ENCODE measurements at regions not wholly inside any gene's neighbourhood (a gene's known extent, or its start where the extent isn't known, plus 50 kb on each side); places are given as distances from the start of the nearest gene placed in this dataset.
A peak's percentile ranks its signal among the peaks of the same experiment; 100 is the strongest.

DNA sequence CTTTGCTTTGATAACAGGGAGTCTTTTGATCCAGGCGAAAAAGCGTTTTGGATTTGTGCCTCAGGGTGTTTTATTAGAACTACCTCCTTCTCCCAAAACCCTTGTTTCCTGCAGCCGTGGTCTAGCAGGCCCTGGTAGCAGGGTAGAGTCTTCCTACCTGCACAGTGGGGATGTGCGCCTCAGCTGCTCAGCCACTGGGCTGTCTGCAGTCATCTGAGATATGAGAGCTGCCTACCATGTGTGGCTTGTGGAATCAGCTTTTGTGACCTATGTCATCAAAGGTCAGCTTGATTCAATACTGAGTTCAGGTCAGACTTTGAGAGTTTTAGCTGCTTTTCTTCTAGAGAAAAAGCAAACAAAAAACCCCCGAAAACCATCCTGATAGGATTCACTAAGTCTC is 279.5 kb downstream of the CLIC5 start:
- ChIA-PET CTCF (interaction anchor here (3.2 kb wide), 1 partner anchor 187 kb away, joined by 17 read pairs; no protein-coding TSS in a partner anchor), POLR2A (no interaction called here)
- Mint-ChIP-seq H3K4me3 (no peak overlapping the region), H3K27me3 (peaks cover 14% of the 10 kb centered on the region), H3K36me3 (ENCODE audit: low read depth) (no peaks in the 10 kb centered on the region), H3K4me1 (ENCODE audit: low read depth) (peaks cover 40% of the 10 kb centered on the region), H3K27ac (no peak overlapping the region), H3K9me3 (no peaks in the 10 kb centered on the region)
- DNase-seq = peak; percentile 35
- intact Hi-C loops (cut with micrococcal nuclease) = loop anchor here (5.0 kb wide), 2 partner anchors 86 to 186 kb away; no protein-coding TSS in a partner anchor
- TF ChIP-seq, protein P1, sequence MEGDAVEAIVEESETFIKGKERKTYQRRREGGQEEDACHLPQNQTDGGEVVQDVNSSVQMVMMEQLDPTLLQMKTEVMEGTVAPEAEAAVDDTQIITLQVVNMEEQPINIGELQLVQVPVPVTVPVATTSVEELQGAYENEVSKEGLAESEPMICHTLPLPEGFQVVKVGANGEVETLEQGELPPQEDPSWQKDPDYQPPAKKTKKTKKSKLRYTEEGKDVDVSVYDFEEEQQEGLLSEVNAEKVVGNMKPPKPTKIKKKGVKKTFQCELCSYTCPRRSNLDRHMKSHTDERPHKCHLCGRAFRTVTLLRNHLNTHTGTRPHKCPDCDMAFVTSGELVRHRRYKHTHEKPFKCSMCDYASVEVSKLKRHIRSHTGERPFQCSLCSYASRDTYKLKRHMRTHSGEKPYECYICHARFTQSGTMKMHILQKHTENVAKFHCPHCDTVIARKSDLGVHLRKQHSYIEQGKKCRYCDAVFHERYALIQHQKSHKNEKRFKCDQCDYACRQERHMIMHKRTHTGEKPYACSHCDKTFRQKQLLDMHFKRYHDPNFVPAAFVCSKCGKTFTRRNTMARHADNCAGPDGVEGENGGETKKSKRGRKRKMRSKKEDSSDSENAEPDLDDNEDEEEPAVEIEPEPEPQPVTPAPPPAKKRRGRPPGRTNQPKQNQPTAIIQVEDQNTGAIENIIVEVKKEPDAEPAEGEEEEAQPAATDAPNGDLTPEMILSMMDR (IDR thresholded peaks at IDR 0.05) = no peak
- ATAC-seq = peak; percentile 78

DNA sequence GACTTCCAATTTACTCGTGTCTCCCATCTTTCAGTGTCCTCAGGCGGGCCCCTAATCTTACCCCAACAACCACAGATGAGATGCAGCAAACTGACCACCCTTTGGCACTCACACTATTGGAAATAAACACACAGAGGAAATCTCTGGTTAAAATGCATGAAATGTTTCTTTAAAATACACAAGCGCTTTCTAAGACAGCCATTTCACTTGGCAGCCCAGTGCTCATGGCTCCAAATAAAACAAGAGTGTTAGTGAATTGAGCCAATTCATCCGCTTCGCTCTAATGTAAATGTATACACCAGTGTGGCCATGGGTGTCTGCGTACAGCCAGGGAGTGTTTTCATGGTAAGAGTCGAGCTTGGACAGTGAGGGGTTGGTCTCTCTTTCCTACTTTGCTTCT is 282.9 kb downstream of the CLIC5 start:
- POLR2A ChIA-PET = interaction anchor here (0.8 kb wide), 1 partner anchor 135 kb away, joined by 3 read pairs; no protein-coding TSS in a partner anchor
- DNase-seq (no peak), ATAC-seq (no peak)
- Mint-ChIP-seq H3K9me3 (no peaks in the 10 kb centered on the region), H3K4me3 (no peak overlapping the region), H3K27me3 (peaks cover 14% of the 10 kb centered on the region), H3K27ac (no peak overlapping the region), H3K36me3 (ENCODE audit: low read depth) (no peaks in the 10 kb centered on the region), H3K4me1 (ENCODE audit: low read depth) (peaks cover 24% of the 10 kb centered on the region)
- intact Hi-C loops (cut with micrococcal nuclease) = no loop called here
- TF ChIP-seq, protein P1 (IDR thresholded peaks at IDR 0.05) = no peak
- CTCF ChIA-PET = interaction anchor here (1.2 kb wide), 1 partner anchor 11 kb away, joined by 3 read pairs; no protein-coding TSS in a partner anchor

DNA sequence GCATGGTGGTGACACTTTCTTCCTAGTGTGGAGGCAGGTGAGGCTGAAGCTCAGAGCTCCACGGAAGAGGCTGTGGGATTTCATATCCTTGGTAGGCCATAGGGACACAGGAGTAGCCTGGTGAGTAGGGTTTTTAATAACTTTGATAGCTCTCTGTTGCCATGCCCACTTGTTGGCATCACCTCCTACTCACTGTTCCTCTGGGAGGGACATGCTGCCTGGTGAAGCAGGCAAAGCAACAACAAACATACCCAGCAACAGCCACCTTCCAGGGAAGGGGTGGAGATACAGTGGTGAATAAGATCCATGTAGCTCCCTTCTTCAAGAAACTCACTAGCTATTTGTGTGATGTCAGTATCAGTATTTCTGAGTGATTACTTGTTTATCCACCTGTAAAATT is 285.4 kb downstream of the CLIC5 start:
- Mint-ChIP-seq H3K4me1 (ENCODE audit: low read depth) (peaks cover 3% of the 10 kb centered on the region), H3K4me3 (no peak overlapping the region), H3K27me3 (peaks cover 11% of the 10 kb centered on the region), H3K36me3 (ENCODE audit: low read depth) (no peaks in the 10 kb centered on the region), H3K9me3 (no peaks in the 10 kb centered on the region), H3K27ac (no peak overlapping the region)
- no peak for ATAC-seq
- ChIA-PET POLR2A (no interaction called here), CTCF (no interaction called here)
- intact Hi-C loops (cut with micrococcal nuclease) = no loop called here
- DNase-seq = no peak
- TF ChIP-seq, protein P1 (IDR thresholded peaks at IDR 0.05) = no peak

DNA sequence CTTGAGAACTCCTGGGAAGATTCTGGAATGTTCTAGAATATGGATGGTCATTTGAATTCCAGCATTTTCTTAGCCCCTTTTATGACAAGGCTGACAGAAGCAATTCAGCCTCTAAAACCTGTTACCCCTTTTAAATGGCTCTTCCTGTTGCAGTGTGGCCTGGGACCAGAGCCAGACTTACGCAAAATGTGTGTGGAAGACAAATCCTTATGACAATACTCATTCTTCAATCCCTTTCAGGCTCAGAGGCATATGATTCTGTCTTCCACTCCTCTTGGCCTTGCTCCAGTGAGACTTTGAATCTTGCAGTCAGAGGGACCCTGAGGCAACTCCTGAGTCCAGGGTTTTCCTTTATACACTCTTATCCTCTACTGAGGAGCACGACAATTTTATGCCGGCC is 287.0 kb downstream of the CLIC5 start:
- no peaks in the 10 kb centered on the region for H3K36me3 Mint-ChIP-seq (ENCODE audit: low read depth)
- H3K27me3 Mint-ChIP-seq = peaks cover 2% of the 10 kb centered on the region
- ATAC-seq (no peak), DNase-seq (no peak)
- POLR2A ChIA-PET = interaction anchor here (1.1 kb wide), 1 partner anchor 14 kb away, joined by 3 read pairs; no protein-coding TSS in a partner anchor
- H3K9me3 Mint-ChIP-seq = no peaks in the 10 kb centered on the region
- TF ChIP-seq, protein P1 (IDR thresholded peaks at IDR 0.05) = no peak
- H3K27ac Mint-ChIP-seq = no peak overlapping the region
- CTCF ChIA-PET = interaction anchor here (1.6 to 1.7 kb wide), 2 partner anchors 9 to 14 kb away, joined by 3 to 4 read pairs; no protein-coding TSS in a partner anchor
- no peak overlapping the region for H3K4me3 Mint-ChIP-seq
- intact Hi-C loops (cut with micrococcal nuclease) = no loop called here
- H3K4me1 Mint-ChIP-seq (ENCODE audit: low read depth) = peaks cover 1% of the 10 kb centered on the region

DNA sequence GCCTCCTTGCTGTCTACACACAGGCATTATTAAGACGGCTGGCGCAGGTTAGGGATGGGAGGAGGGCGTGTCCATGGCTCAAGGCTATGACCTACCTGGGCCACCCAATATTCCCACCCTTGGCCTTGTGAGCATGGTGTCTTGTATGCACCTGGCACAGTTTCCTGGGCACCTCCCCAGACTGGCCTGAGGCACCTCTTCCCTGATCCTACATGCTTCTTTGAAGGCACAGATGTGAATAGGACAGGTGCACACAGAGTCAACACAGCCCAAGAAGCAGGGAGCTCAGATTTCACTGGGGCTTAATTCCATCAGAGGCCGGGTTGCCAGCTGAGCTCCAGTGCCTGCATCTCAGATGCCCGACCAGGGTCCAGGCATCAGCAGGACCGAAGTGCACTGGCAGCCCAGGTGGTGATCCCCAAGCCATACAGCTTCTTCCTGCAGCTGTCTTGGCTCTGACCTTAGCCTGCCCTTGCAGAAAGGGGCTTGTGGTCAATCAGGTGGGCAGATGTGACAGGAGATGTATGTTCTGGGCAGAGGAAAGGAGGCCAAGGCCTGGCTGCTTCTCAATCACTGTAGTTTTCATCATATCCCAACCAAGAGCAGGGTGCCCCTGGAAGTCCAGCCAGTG is 287.7 kb downstream of the CLIC5 start:
- Mint-ChIP-seq H3K27me3 (no peaks in the 10 kb centered on the region), H3K36me3 (ENCODE audit: low read depth) (no peaks in the 10 kb centered on the region), H3K27ac (no peak overlapping the region), H3K4me1 (ENCODE audit: low read depth) (no peaks in the 10 kb centered on the region), H3K9me3 (no peaks in the 10 kb centered on the region), H3K4me3 (no peak overlapping the region)
- TF ChIP-seq, protein P1 (IDR thresholded peaks at IDR 0.05) = no peak
- POLR2A ChIA-PET = interaction anchor here (0.6 to 1.1 kb wide), 2 partner anchors 9 to 13 kb away, joined by 3 read pairs; no protein-coding TSS in a partner anchor
- ATAC-seq (no peak), DNase-seq (no peak)
- intact Hi-C loops (cut with micrococcal nuclease) = no loop called here
- CTCF ChIA-PET = interaction anchor here (0.8 to 1.7 kb wide), 3 partner anchors 10 to 198 kb away, joined by 3 to 4 read pairs (median 3); no protein-coding TSS in a partner anchor
